Fibroblast of lung (primary cell): ENCODE measurements at regions not wholly inside any gene's neighbourhood (a gene's known extent, or its start where the extent isn't known, plus 50 kb on each side); places are given as distances from the start of the nearest gene placed in this dataset.

ENCODE experiments used
- DNase-seq, 2 donors: peaks; one replicate each; pipeline versions ENCODE4 v3.0.0 to v3.0.0-alpha.2; 2010; ENCODE audit warnings: low read depth in 2 of 2
- H2AFZ ChIP-seq: 2 replicates; pipeline ENCODE4 v1.5.1; 2012; ENCODE audit warnings: low read length, control low read depth, inconsistent platforms
- H3K27ac ChIP-seq: 2 replicates; pipeline ENCODE4 v1.5.1; 2011; ENCODE audit warnings: low read length, control low read depth; ENCODE audit not compliant: insufficient read depth
- H3K27me3 ChIP-seq: 2 replicates; pipeline ENCODE4 v1.5.1; 2011; ENCODE audit warnings: mild to moderate bottlenecking, low read length; ENCODE audit not compliant: control insufficient read depth, insufficient read depth
- H3K36me3 ChIP-seq: 2 replicates; pipeline ENCODE4 v1.5.1; 2011; ENCODE audit warnings: low read length; ENCODE audit not compliant: control insufficient read depth, insufficient read depth
- H3K4me1 ChIP-seq: 2 replicates; pipeline ENCODE4 v1.5.1; 2011; ENCODE audit warnings: low read length; ENCODE audit not compliant: control insufficient read depth, insufficient read depth; ENCODE audit errors: extremely low read depth
- H3K4me2 ChIP-seq: 2 replicates; pipeline ENCODE4 v1.5.1; 2011; ENCODE audit warnings: low read length, control low read depth; ENCODE audit not compliant: insufficient read depth; ENCODE audit errors: extremely low read depth
- H3K4me3 ChIP-seq, 4 experiments: fragments of 200-600 bp in 1 of 4; sonication (generic) in 1 of 4; replicated peaks in 1 of 4; 2 replicates each; pipeline ENCODE4 v1.5.1; 2011 to 2016; ENCODE audit warnings: low read length in 4 of 4, low read depth in 3 of 4, mild to moderate bottlenecking in 3 of 4, control low read depth in 2 of 4, inconsistent platforms in 1 of 4, mixed read lengths in 1 of 4; ENCODE audit not compliant: insufficient read depth in 1 of 4; ENCODE audit errors: control extremely low read depth in 1 of 4
- H3K79me2 ChIP-seq: 2 replicates; pipeline ENCODE4 v1.5.1; 2012; ENCODE audit warnings: mild to moderate bottlenecking, low read length, inconsistent platforms; ENCODE audit not compliant: control insufficient read depth, insufficient read depth
- H3K9ac ChIP-seq: 2 replicates; pipeline ENCODE4 v1.5.1; 2011; ENCODE audit warnings: mild to moderate bottlenecking, low read length, control low read depth; ENCODE audit not compliant: insufficient read depth
- H3K9me3 ChIP-seq: 2 replicates; pipeline ENCODE4 v1.5.1; 2012; ENCODE audit warnings: low read depth, low read length; ENCODE audit not compliant: control insufficient read depth, insufficient read depth
- H4K20me1 ChIP-seq: 2 replicates; pipeline ENCODE4 v1.5.1; 2011; ENCODE audit warnings: low read length; ENCODE audit not compliant: control insufficient read depth, insufficient read depth; ENCODE audit errors: extremely low read depth
- CTCF ChIP-seq, 2 donors: IDR thresholded peaks in 1 of 2; conservative IDR thresholded peaks in 1 of 2; 1 replicate in 1 of 2; 2 replicates in 1 of 2; pipeline ENCODE4 v1.5.1; 2011 to 2012; ENCODE audit warnings: low read length in 2 of 2, control low read depth in 1 of 2, inconsistent platforms in 1 of 2, low read depth in 1 of 2, mild to moderate bottlenecking in 1 of 2
- EZH2 ChIP-seq: IDR thresholded peaks from 2 replicates; pipeline ENCODE4 v1.5.1; 2012; ENCODE audit warnings: low read length, control low read depth, mild to moderate bottlenecking; ENCODE audit errors: missing control alignments

DNA sequence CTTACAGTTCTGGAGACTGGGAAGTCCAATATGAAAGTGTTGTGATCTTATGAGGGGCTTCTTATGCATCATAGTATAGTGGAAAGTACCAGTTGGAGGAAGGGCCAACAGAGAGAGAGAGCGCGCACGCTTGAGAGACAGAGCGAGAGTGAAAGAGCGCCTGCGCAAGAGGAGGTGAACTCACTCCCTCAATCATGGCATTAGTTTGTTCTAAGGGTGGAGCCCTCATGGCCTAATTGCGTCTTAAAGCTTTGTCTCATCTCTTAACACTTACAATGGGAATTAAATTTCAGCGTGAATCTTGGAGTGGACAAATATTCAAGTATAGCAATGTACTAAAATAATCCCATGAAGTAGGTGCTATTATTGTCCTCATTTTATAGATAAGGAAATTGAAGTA lies 303.2 kb downstream of the OSTF1 start:
- H2AFZ ChIP-seq: no peak overlapping the region

DNA sequence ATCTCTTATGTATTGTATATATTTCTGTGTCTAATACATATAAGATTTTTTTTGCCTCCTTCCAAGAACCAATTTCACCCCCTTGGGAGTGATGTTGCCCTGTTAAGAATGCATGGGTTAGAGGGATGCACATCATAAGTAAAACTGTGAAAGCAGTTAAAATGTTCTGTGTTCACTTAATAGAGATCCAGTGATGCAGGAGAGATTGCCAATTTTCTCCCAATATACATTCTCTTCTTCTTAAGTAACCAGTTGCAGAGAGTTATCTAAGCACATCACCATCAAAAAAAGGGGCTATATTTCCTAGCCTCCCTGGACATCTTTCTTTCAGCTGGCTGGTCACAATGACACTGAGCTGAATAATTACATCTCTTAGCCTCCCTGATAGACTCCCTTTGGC lies 307.0 kb downstream of the OSTF1 start:
- Histone ChIP-seq H3K4me1 (no peaks in the 10 kb centered on the region), H3K9me3 (no peaks in the 10 kb centered on the region), H3K27me3 (no peaks in the 10 kb centered on the region), H3K4me2 (no peak overlapping the region), H2AFZ (no peak overlapping the region), H3K9ac (no peak overlapping the region), H3K36me3 (no peaks in the 10 kb centered on the region), H3K27ac (no peak overlapping the region), H3K4me3 (no peak overlapping the region), H3K79me2 (no peaks in the 10 kb centered on the region), H4K20me1 (no peaks in the 10 kb centered on the region)
- DNase-seq: no peak
- TF ChIP-seq EZH2 (no peak), CTCF (conservative IDR thresholded peaks at IDR 0.05 in 1 of 2, IDR thresholded peaks at IDR 0.05 in 1 of 2; ENCODE audit: low read depth in 1 of 2, low read length in 2 of 2) (no peak)

More for the DNA sequence above, 303.2 kb downstream of the OSTF1 start:
- no peaks in the 10 kb centered on the region for H3K36me3 ChIP-seq
- TF ChIP-seq EZH2 (no peak), CTCF (conservative IDR thresholded peaks at IDR 0.05 in 1 of 2, IDR thresholded peaks at IDR 0.05 in 1 of 2; ENCODE audit: low read depth in 1 of 2, low read length in 2 of 2) (no peak)
- no peaks in the 10 kb centered on the region for H4K20me1 ChIP-seq
- H3K27ac ChIP-seq: no peak overlapping the region
- no peak for DNase-seq
- H3K4me1 ChIP-seq: no peaks in the 10 kb centered on the region
- H3K4me2 ChIP-seq: no peak overlapping the region
- no peak overlapping the region for H3K4me3 ChIP-seq
- no peak overlapping the region for H3K9ac ChIP-seq
- no peaks in the 10 kb centered on the region for H3K27me3 ChIP-seq
- H3K79me2 ChIP-seq: no peaks in the 10 kb centered on the region
- no peaks in the 10 kb centered on the region for H3K9me3 ChIP-seq

- Histone ChIP-seq H3K9ac (no peak overlapping the region), H3K4me2 (no peak overlapping the region), H2AFZ (no peak overlapping the region), H3K4me3 (no peak overlapping the region), H3K27me3 (no peaks in the 10 kb centered on the region), H4K20me1 (no peaks in the 10 kb centered on the region), H3K79me2 (no peaks in the 10 kb centered on the region), H3K36me3 (no peaks in the 10 kb centered on the region), H3K9me3 (no peaks in the 10 kb centered on the region), H3K4me1 (no peaks in the 10 kb centered on the region), H3K27ac (no peak overlapping the region)
- TF ChIP-seq CTCF (conservative IDR thresholded peaks at IDR 0.05 in 1 of 2, IDR thresholded peaks at IDR 0.05 in 1 of 2; ENCODE audit: low read depth in 1 of 2, low read length in 2 of 2) (no peak), EZH2 (no peak)
- no peak for DNase-seq
These were observed 309.5 kb downstream of the OSTF1 start for GRCh38 chr9:75397836-75398235.
